Fibroblast of mammary gland (primary cell): ENCODE measurements at regions not wholly inside any gene's neighbourhood (a gene's known extent, or its start where the extent isn't known, plus 50 kb on each side); places are given as distances from the start of the nearest gene placed in this dataset.

Experiments
- DNase-seq: peaks from one replicate; pipeline ENCODE4 v3.0.0-alpha.2; 2010; ENCODE audit warnings: low read depth
- H3K4me3 ChIP-seq: 2 replicates; pipeline ENCODE4 v1.5.1; 2011; ENCODE audit warnings: low read depth, mild to moderate bottlenecking, low read length, moderate library complexity; ENCODE audit not compliant: control insufficient read depth
- CTCF ChIP-seq: conservative IDR thresholded peaks from 2 replicates; pipeline ENCODE4 v1.5.1; 2011; ENCODE audit warnings: low read depth, low read length, inconsistent platforms; ENCODE audit not compliant: control insufficient read depth, insufficient read depth

GRCh38 chr3:124209426-124209825 is 217.5 kb upstream of the ROPN1 start:
- no peak for TF ChIP-seq CTCF

GRCh38 chr3:124210899-124211298 is 219.0 kb upstream of the ROPN1 start:
- no peak for TF ChIP-seq CTCF
- DNase-seq, result no peak
- H3K4me3 ChIP-seq, result no peak overlapping the region

More at GRCh38 chr3:124209426-124209825, 217.5 kb upstream of the ROPN1 start:
- no peak overlapping the region for H3K4me3 ChIP-seq
- DNase-seq, result no peak

GRCh38 chr3:124213641-124214040 is 221.7 kb upstream of the ROPN1 start:
- DNase-seq, result no peak
- no peak overlapping the region for H3K4me3 ChIP-seq
- TF ChIP-seq CTCF, result no peak

GRCh38 chr3:124217542-124217941 is 225.6 kb upstream of the ROPN1 start:
- peak; percentile 73 for DNase-seq
- no peak overlapping the region for H3K4me3 ChIP-seq
- no peak for TF ChIP-seq CTCF

GRCh38 chr3:124221422-124221821 is 229.5 kb upstream of the ROPN1 start:
- no peak for TF ChIP-seq CTCF
- DNase-seq, result no peak
- H3K4me3 ChIP-seq, result no peak overlapping the region

- no peak for TF ChIP-seq CTCF
- no peak overlapping the region for H3K4me3 ChIP-seq
- DNase-seq, result no peak
Observed at GRCh38 chr3:124223853-124224252, 231.9 kb upstream of the ROPN1 start.

- DNase-seq, result no peak
- TF ChIP-seq CTCF, result no peak
- H3K4me3 ChIP-seq, result no peak overlapping the region
Observed at GRCh38 chr3:124227150-124227630, 235.3 kb upstream of the ROPN1 start.
